Esophagus squamous epithelium (tissue), 4 donors: ENCODE measurements at regions not wholly inside any gene's neighbourhood (a gene's known extent, or its start where the extent isn't known, plus 50 kb on each side); places are given as distances from the start of the nearest gene placed in this dataset.

Experiments used
- CTCF ChIP-seq, 6 experiments: fragments of 450-650 bp in 4 of 6; fragments of 200-600 bp in 2 of 6; sonication (generic) in 2 of 6; IDR thresholded peaks; one replicate each; pipeline ENCODE4 v1.5.1; 2016 to 2019; ENCODE audit warnings: antibody characterized with exemption in 6 of 6, mild to moderate bottlenecking in 4 of 6, moderate library complexity in 4 of 6
- POLR2A ChIP-seq, 4 donors: fragments of 450-650 bp; IDR thresholded peaks; one replicate each; pipeline ENCODE4 v1.6.1; 2017; ENCODE audit warnings: antibody characterized with exemption in 4 of 4, mild to moderate bottlenecking in 4 of 4, moderate library complexity in 3 of 4

- TF ChIP-seq CTCF (IDR thresholded peaks at IDR 0.05) = no peak
- no peak for TF ChIP-seq POLR2A (IDR thresholded peaks at IDR 0.05)
These were observed 177.5 kb upstream of the DIO3 start for GRCh38 chr14:101383737-101384338.
